ENCODE measurements at regions not wholly inside any gene's neighbourhood (a gene's known extent, or its start where the extent isn't known, plus 50 kb on each side); places are given as distances from the start of the nearest gene placed in this dataset.

DNA sequence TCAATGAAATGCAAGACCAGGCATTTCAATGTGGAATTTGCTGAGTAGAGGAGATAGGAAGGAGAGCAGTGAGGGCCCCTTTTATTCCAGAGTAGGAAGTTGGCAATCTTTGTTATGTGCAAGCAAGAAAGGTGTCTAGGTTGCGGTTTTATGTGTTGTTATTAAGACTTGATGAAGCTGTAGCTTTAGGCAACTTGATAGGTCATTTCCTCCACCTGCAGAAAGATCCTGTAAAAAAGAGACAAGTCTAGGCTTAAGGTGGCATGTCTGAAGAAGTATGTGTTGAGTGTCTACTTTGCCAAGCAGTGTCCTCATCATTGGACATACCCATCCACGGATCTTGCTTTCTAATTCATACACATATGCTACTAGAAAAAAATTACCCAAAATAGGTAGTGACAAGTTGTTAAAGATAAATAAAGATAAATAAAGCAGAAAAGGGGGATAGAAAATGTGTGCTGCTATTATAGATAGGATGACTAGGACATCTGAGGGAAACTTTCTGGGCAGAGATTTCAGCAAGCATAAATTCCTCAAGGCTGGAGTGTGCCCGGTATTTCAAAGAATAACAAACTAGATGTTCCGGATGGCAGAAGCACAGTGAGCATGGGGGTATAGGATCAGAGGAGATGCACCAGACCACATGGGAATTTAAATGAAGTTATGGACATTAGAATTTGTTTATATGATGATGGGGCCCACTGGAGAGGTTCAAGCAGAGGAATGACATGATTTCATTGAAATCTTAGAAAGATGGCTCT, 335.0 kb downstream of the TGFB2 start:
- ATAC-seq: no peak

DNA sequence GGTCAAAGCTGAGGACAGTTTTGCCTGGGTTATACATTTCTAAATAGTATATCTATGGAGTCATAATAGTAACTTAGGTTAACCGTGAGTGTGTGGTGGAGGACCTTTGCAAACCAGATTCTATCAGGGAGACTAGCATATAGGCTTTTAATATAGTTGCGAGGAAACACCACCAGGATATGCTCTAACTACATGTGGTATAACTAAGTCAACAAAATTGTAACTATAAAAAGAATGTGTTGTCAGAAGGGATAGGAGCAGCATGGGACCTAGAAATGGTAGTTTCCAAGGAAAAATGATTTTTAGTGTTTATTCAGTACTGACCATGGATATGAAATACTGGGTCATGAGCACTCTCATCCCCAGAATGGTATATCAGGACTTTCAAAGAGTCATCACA, 338.1 kb downstream of the TGFB2 start:
- no peak for ATAC-seq

DNA sequence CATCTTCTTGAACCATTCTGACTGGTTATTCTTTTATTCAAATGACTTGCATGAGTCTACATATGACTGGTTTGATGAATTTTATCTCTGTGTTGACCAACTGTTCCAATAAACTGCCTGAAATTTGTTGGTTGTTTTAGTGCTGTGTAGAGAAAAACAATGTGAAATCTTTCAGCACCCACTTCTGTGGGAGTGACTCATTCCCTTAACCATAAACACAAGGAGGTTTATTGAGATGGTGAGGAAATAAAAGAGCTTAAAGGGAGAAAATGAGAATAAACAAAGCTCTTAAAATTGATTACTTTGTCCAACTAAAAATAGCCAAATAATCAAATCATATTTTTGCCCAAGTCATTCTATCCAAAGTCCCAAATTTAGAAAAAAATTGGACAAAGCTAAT, 341.1 kb downstream of the TGFB2 start:
- ATAC-seq: no peak

DNA sequence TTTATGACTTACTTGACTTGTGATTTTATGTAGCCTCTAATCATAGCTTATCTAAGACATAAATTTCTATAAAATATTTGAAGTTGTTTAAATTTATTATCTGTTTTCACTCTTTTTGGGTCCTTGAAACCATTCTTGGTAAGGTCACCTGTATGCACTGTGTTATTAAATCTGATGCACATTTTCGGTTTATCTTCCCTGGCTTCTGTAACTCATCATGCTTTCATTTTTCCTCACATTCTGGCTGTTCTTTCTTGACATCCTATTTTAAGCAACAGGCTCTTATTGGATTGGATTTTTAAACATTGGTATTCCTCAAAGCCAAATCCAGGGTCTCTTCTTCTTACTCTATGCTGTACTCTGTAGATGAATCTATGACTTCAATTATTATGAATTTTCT, 341.6 kb downstream of the TGFB2 start:
- no peak for ATAC-seq

DNA sequence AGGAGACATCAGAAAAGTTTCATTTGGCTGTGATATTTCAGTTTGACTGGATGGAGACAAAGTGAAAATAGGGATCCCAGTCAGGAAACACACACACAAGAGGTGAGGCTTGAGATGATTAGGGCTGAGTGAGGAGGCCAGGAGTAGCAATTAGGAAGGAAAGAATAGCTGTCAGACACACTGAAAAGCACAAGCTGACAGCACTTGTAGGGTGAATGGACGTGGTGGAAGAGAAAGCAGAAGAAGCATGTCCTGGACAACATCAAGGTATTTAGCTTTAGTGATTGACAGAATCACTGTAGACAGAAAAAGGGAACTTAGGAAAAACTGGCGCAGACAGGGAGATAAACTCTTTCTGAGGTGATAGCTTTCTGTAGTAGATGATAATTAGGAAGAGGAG, 347.7 kb downstream of the TGFB2 start:
- ATAC-seq: no peak

DNA sequence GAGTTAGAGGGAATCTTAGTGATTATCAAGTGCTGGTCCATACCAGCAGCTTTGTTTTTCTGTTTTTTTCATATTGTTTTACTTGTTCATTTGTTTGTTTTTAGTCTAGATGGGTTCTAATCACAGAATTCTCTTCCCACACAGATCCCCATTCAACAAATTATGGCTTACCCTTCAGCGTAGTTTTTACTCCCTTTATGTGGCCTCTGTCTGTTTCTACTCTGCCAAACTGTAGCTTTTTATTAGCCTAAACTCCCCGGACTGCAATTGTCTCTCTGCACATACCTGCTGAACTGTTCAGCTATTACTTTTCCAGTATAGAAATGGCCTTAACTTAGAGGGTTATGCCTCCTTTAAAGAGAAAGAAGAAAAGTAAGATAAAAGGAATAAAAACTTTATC, 348.5 kb downstream of the TGFB2 start:
- ATAC-seq: no peak

DNA sequence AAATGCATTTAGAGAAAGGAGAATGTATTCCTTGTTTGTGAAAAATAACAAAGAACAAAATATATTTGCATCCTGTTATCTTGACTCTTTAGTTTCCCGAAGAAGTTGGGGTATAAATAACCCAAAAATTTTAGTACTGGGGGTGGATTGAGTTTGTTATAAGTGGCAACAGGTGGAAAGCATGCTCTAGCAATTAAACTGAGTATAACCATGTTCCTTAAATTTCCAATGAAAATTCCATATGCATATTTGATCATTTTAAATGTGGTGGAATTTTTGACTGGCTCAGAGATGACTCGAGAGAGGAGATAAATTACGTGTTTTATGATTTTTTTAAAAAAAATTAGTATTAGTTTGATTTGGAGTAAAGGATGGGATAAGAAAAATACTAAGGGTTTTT, 348.9 kb downstream of the TGFB2 start:
- ATAC-seq: no peak

DNA sequence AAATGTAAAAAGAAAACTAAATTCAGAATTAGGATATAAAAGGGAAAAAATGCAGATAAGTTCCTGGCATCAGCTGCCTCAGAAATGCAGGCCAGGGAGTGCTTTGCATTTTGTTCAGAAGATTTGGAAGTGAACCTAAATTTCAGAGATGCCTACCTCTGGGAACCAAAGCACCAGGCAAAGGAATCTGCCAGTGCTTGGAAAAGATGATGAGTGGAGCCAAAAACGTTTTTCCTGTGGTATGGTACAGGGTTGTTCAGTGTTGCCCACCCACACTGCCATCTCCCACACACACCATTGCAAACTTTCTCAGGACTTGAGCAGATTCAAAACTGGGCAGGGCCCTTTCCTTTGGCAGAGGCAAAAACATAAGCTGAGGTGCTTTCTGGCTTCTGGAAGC, 349.5 kb downstream of the TGFB2 start:
- no peak for ATAC-seq

DNA sequence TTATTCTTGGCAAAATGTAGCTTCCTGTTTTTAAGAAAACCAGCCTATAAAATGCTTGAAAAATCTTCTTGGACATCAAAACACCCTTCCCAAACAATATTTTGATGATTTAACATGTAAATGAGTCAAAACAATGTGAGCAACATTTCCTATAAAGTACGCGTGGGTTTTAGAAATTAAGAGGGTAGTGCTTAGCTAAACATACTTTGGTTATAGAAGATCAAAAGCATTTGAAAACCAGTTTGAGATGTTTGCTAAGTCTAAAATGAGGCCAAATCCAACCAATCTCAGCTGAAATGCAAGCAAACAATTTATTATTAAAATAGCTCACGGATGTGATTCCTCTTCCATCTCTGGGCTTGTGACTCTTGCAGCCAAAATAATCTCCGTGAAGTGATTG, 350.4 kb downstream of the TGFB2 start:
- ATAC-seq: no peak

DNA sequence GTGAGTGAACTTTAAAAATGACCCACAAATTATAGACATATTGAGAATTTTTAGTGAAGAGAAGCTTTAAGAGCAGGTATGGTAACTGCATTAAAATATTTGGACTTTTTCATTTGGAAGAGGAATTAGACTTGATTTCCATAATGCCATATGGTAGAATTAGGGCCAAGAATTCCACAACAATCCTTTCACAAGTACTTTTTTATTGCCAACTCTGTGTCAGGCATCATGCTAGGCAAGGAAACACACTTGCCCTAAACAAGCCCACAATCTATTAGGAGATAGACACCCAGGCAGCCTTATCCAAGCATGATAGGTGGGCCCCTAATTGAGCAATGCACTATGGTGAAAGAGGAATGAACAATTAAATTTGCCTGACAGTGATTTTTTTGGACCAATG, 353.0 kb downstream of the TGFB2 start:
- no peak for ATAC-seq

DNA sequence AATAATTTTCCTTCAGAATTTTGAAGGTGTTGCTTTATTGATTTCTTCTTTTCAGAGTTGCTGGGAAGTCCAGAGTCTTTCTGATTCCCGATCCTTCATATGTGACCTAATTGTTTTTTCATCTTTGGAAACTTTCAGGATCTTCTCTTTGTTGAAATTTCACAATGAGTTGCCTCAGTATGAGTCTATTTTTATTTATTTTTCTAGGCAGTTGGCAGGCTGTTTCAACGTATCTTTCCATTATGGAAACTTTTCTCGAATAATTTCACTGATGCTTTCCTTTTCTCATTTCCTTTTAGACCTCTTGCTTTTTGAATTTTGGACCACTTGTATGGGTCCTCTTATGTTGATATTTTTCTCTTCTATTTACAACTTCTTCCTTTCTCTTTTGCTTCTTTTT, 354.3 kb downstream of the TGFB2 start:
- ATAC-seq: no peak

DNA sequence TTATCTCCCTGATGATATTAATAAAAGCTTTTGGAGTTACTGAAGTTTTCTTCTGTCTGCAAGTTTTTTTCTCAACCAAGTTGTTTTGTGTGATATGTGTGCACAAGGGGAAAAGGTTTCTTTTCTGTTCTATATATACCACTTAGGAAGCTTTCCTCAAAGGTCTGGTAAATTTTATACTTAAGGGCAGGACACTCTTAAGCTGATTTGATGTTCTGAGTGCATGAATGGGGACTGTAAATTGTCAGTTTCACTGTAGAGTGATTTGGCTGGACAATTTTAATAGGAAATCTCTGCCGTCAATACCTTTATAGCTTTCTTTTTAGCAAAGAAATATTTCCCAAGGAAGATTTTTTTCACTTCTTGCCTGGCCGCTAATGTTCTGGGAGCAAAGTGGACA, 354.7 kb downstream of the TGFB2 start:
- no peak for ATAC-seq

DNA sequence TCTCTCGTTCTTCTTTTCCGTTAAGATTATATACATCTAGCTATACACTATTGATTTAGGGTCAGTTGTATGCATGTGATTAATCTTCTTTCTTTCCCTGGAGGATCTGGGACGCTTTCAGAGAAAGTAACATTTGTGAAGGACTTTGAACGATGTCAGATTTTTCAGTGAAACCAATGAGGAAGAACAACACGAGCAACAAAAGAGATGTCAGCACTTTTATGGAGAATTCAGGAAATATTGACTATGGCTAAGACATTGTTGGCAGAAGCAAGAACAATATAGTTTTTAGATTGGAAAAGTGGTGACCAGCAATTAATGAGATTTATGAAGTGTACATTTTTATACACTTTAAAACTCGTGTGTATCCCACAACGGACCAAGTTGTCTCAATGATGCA, 355.5 kb downstream of the TGFB2 start:
- ATAC-seq: no peak

DNA sequence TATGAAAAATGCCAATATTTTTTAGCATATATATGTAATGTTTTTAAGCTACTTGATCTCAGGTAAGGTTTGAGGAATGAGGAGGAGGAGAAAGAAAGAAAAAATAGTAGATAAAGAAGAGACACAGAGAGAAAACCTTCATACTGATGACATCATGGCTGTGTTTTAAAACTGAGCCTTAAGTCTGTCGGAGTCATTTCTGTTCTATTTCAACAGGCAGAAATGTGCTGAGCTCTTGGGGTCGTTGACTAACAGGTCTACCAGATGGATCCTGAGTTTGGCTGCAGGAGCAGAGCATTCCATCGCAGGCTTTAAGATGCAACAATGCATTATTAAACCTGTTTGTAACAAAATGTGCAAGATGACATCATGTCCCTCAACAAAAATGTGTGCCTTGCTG, 356.0 kb downstream of the TGFB2 start:
- ATAC-seq: no peak

DNA sequence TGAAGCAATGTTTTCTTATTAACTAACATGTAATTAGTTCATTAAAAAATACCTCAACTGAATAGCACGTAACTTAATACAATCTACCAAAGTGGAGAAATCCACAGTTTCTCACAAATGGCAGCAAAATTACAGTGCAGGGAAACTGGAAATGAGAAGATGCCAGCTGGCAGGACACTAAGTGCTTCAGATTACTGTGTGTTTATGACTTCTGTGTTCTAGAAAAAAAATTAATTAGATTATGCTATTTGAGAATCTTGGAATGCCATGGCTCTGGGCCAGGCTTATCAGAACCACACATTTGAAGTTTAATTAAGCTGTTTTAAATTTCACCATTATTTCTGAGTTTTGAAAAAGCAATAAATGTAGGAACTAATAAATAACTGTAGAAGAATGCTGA, 357.6 kb downstream of the TGFB2 start:
- no peak for ATAC-seq

DNA sequence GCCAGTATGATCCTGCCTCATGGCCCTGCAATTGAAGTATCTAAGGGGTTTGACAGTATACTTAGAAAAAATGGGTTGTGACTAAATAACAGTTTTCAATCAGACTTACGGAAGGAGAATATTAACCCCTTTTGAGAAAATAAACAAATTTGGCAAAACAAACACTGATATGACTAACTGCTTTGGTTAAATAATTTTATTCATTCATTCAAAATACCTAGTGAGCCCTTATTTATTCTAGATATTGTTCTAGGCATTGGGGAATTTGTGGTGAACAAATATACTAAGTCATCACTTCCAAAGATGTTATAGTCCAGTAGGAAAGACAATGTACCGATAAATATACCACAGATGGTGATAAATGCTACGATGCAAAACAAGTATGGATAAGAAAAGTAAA, 358.7 kb downstream of the TGFB2 start:
- no peak for ATAC-seq

DNA sequence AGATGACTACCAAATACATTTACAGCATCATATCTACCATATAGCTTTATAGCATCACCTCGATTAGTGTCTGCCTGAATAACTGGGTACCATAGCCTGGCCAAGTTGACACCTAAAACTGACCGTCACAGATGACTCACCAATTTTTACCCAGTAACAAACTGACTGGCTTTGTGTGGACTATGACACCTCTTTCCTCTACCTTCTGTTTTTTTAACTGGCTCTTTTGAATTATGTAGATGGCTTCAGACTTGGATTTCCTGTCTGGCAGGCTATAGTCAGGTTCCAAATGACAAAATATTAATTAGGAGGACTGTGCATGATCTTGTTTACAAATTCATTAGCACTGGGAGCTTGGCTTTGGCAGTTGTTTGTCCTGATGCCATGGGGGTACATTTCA, 360.3 kb downstream of the TGFB2 start:
- ATAC-seq: peak; percentile 77

DNA sequence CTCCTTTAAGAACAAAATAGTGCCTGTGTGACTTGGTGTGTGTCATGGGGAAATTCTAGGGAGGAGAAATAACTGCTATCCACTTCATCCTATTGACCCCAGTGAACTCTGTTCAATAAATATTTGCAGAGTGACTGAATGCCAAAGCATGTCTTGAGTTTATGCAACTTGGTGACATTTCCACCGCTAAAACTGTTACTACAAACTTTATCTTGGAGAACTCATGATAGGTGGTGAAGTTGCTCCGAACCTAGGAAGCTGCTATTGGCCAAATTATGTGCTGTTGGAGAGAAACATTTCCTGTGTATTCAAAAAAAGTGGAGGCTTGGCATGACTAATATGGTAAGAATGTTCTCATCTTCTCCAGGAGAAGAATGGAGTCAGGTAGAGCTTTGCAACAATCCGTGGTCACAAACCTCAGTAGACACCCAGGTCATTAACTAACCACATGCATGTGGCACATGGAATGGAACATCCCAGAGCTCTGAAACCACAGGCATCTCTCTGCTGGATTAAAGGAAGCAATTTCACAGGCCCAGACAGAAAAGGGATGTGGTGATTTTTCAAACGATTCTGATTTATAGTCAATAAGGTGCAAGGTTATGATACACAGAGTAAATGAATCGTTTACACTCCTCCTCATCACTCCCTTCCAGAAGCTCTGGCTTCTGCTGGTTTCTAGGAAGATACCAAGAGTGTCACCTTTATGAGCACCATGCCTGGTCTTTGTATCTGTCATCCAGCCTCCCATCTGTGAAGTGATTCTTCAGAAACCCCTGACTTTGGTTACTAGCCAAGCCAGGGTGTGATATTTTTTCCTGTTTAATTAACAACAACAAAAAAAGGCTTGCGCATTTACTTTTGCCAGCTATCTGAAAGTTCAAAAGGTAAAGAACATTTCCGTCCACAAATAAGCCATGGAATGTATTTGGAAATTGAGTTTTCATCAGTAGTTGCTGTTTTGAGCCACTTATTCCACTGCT, 361.1 kb downstream of the TGFB2 start:
- peak; percentile 64 for ATAC-seq

DNA sequence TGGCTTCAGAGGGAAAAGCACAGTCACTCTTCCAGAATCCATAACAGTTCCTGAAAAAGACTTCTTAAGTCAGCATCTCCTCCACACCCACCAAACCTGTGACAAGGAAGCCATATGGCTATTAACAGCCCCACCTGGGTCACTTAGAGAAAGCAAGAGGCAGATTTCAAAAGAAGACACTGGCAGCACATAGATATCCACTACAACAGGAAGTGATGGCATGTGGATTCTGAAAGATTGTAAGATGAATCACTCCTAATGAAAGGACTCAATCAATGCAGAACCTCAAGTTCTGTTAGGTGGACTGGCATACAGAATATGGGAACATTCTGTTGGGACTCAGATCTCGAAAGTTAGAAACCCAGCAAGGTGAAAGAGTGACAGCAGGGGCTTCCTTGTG, 365.9 kb downstream of the TGFB2 start:
- no peak for ATAC-seq

DNA sequence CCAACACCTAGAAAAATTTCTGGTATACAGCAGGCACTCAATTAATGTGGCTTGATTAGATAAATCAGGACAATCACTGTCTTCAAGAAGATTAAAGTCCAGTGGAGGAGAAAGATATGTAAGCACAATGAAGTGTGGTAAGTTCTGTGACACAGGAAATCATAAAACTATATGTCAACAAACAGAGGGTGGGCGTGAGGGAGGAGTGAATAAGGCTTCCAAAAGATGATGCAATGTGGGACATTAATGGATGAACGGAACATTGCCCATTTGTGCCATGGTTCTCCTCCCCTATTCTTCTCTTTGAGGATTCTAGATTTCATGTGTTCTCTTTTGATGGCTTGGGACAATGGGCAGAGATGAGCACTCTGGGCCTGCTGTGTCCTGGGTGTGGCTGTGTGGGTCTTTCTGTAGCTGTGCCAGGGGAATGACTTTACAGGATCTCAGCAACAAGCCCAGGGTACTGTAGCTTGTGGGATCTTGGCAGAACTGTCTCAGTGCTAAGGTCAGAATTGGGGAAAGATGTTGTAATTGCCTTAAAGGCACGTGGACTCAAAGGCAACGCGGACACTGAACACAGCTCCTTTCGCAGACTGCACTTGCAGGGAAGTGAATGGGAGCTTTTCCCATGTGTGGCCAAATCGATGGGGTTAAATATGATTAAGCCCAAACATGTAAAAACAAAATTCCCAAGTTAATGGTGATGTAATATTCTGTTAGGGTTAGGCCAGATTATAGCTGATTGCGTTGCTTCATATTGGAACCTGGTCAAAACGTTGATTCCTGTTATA, 366.9 kb downstream of the TGFB2 start:
- peak; percentile 20 for ATAC-seq

DNA sequence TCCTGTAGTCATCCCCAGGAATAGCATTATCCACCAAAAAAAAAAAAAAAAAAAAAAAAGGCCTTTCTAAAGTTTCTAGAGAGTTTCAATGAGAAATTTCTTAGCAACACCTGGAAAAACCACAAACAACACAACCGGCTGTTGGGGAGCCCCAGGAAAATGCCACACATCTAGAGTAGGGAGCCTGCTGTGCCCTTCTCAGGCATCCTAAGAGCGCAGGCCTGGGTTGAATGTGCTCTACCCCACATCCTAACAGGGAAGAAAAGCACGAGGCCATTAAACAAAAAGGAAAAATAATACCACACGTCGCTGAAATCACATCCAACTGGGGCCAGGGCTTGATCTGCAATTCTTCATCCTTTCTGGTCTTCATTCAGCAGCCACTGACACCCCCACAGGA, 367.5 kb downstream of the TGFB2 start:
- no peak for ATAC-seq

DNA sequence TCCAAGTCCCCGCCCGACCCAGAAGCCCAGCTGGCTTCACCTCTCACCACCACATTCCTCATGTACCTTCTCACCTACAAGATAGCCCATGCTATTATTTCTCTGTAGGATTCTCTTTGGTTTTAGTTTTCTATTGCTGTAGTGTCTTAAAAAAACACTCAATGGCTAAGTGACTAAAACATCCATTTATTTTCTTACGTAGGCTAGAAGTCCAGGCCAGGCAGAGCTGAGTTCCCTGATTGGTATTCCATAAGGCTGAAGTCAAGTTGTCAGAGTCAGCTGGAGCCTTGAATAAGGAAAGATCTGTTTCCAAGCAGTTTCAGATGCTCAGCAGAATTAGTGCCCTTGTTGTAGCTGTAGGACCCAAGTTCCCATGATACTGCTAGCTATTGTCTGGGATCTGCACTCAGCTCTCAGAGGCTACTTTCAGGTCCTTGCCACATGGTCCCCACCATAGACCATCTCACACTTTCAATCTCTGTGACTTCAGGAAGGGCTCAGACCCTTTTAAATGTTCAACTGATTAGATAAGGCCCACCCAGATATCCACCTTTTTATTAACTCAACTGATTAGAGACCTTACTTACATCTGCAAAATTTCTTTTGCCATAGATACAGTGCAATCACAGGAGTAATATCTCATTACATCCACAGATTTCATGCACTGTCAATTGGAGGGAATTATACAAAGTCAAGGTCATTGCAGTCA, 371.0 kb downstream of the TGFB2 start:
- ATAC-seq: no peak

DNA sequence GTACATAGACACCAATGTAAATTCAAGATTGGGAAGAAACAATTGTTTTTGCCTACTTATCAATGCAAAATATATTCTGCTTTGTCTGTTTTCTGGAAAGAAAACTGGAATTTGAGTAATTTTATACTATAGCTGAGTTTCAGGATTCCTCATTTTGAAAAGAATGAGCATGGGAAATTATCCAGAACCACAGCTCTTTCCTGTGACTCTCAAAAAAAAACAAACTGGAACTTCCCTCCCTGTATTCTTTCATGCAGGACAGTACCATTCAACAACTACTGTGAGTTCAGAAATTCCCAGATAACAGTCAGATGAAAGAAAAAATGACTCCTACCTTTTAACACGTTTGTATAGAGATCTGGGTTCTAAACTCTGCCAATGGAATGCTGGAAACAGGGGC, 372.4 kb downstream of the TGFB2 start:
- no peak for ATAC-seq

All from esophagus mucosa (tissue), 1 donor.